H1 (cell line): ENCODE measurements at regions not wholly inside any gene's neighbourhood (a gene's known extent, or its start where the extent isn't known, plus 50 kb on each side); places are given as distances from the start of the nearest gene placed in this dataset.

ENCODE experiments used
- CTCF ChIA-PET: fragments of 300-600 bp; sonication (Branson Sonifier 250); formaldehyde crosslinking; loops from one replicate; lab custom pipeline; 2021; ENCODE audit not compliant: partially characterized antibody; lab: Charles Lee
- POLR2A ChIA-PET: fragments of 300-600 bp; sonication (Branson Sonifier 250); formaldehyde crosslinking; loops from one replicate; lab custom pipeline; 2021; ENCODE audit warnings: inconsistent platforms; ENCODE audit not compliant: partially characterized antibody; lab: Charles Lee
- DNase-seq, 2 experiments: peaks; one replicate each; pipeline versions ENCODE4 v3.0.0 to v3.0.0-alpha.2; 2010 to 2022; ENCODE audit warnings: low spot score in 2 of 2, low read depth in 1 of 2, mixed read lengths in 1 of 2
- FAIRE-seq: peaks from 2 replicates; lab custom pipeline; 2011; peaks lifted over from hg19 to GRCh38; lab: Jason Lieb, UNC
- H2AFZ ChIP-seq: 2 replicates; pipeline ENCODE4 v1.8.1; 2012; ENCODE audit warnings: low read length, inconsistent platforms
- H2AK5ac ChIP-seq: 2 replicates; pipeline ENCODE4 v1.6.1; 2013; ENCODE audit warnings: low read depth, low read length
- H2BK120ac ChIP-seq: replicated peaks from 2 replicates; pipeline ENCODE3; 2013; ENCODE audit warnings: low read depth, low read length, inconsistent platforms
- H2BK12ac ChIP-seq: 2 replicates; pipeline ENCODE4 v1.6.1; 2013; ENCODE audit warnings: low read depth, low read length
- H2BK15ac ChIP-seq: 2 replicates; pipeline ENCODE4 v1.6.1; 2013; ENCODE audit warnings: low read length
- H2BK20ac ChIP-seq: 2 replicates; pipeline ENCODE4 v1.6.1; 2013; ENCODE audit warnings: low read length
- H2BK5ac ChIP-seq: 2 replicates; pipeline ENCODE4 v1.6.1; 2013; ENCODE audit warnings: low read depth, low read length
- H3K14ac ChIP-seq: 2 replicates; pipeline ENCODE4 v1.6.1; 2013; ENCODE audit warnings: inconsistent platforms; ENCODE audit not compliant: insufficient read length
- H3K18ac ChIP-seq: 2 replicates; pipeline ENCODE4 v1.6.1; 2013; ENCODE audit warnings: low read length; ENCODE audit errors: extremely low read depth
- H3K23ac ChIP-seq: 2 replicates; pipeline ENCODE4 v1.6.1; 2013; ENCODE audit warnings: inconsistent platforms; ENCODE audit not compliant: insufficient read length
- H3K23me2 ChIP-seq: 2 replicates; pipeline ENCODE4 v1.6.1; 2013; ENCODE audit warnings: low read depth, low read length
- H3K27ac ChIP-seq: 2 replicates; pipeline ENCODE4 v1.6.1; 2011; ENCODE audit warnings: low read depth, low read length, inconsistent platforms
- H3K27me3 ChIP-seq, 4 experiments: replicated peaks in 1 of 4; 1 replicate in 1 of 4; 2 replicates in 3 of 4; pipeline versions ENCODE4 v1.6.1 to v1.8.1; 2011 to 2013; ENCODE audit warnings: low read length in 3 of 4, mild to moderate bottlenecking in 3 of 4, inconsistent platforms in 2 of 4, mixed read lengths in 2 of 4, moderate library complexity in 1 of 4; ENCODE audit not compliant: control insufficient read depth in 3 of 4, insufficient read depth in 3 of 4; ENCODE audit errors: extremely low read depth in 1 of 4
- H3K36me3 ChIP-seq, 4 experiments: 2 replicates each; pipeline versions ENCODE4 v1.6.1 to v1.8.1; 2011 to 2013; ENCODE audit warnings: mild to moderate bottlenecking in 4 of 4, low read length in 3 of 4, moderate library complexity in 2 of 4, control low read depth in 1 of 4, inconsistent platforms in 1 of 4; ENCODE audit not compliant: insufficient read depth in 4 of 4, control insufficient read depth in 2 of 4
- H3K4ac ChIP-seq: replicated peaks from 2 replicates; pipeline ENCODE3; 2013; ENCODE audit warnings: low read length, low read depth, mixed read lengths, inconsistent platforms; ENCODE audit not compliant: insufficient read length
- H3K4me1 ChIP-seq, 4 experiments: replicated peaks in 1 of 4; 1 replicate in 1 of 4; 2 replicates in 3 of 4; pipeline versions ENCODE4 v1.6.1 to v1.8.1; 2011 to 2013; ENCODE audit warnings: low read length in 3 of 4, inconsistent platforms in 2 of 4, mixed read lengths in 1 of 4; ENCODE audit not compliant: insufficient read depth in 4 of 4, control insufficient read depth in 3 of 4
- H3K4me2 ChIP-seq, 2 experiments: 2 replicates each; pipeline versions ENCODE4 v1.6.1 to v1.8.1; 2011 to 2013; ENCODE audit warnings: low read depth in 2 of 2, low read length in 2 of 2, control low read depth in 1 of 2, inconsistent platforms in 1 of 2, mild to moderate bottlenecking in 1 of 2; ENCODE audit not compliant: insufficient read depth in 1 of 2
- H3K4me3 ChIP-seq, 4 experiments: fragments of 200-600, 300-600 bp in 1 of 4; sonication (generic), shearing (Covaris generic), sonication (Bioruptor Twin) in 1 of 4; 2 replicates each; pipeline versions ENCODE4 v1.5.1 to v1.8.1; 2011 to 2016; ENCODE audit warnings: low read length in 4 of 4, low read depth in 3 of 4, control low read depth in 2 of 4, inconsistent platforms in 2 of 4, mild to moderate bottlenecking in 2 of 4, mixed read lengths in 1 of 4, moderate library complexity in 1 of 4; ENCODE audit not compliant: insufficient read depth in 2 of 4; ENCODE audit errors: extremely low read depth in 1 of 4
- H3K56ac ChIP-seq: replicated peaks from 2 replicates; pipeline ENCODE3; 2013; ENCODE audit warnings: low read depth, mild to moderate bottlenecking, mixed read lengths, low read length, inconsistent platforms; ENCODE audit not compliant: insufficient read length
- H3K79me1 ChIP-seq: 2 replicates; pipeline ENCODE4 v1.6.1; 2013; ENCODE audit warnings: low read depth, low read length, control low read depth
- H3K79me2 ChIP-seq, 2 experiments: 2 replicates each; pipeline versions ENCODE4 v1.6.1 to v1.8.1; 2012 to 2013; ENCODE audit warnings: low read length in 2 of 2, mild to moderate bottlenecking in 2 of 2, inconsistent platforms in 1 of 2; ENCODE audit not compliant: insufficient read depth in 2 of 2, control insufficient read depth in 1 of 2
- H3K9ac ChIP-seq, 4 experiments: replicated peaks in 1 of 4; 1 replicate in 1 of 4; 2 replicates in 3 of 4; pipeline versions ENCODE4 v1.6.1 to v1.8.1; 2011 to 2013; ENCODE audit warnings: low read depth in 3 of 4, low read length in 3 of 4, control low read depth in 2 of 4, mild to moderate bottlenecking in 2 of 4, moderate library complexity in 2 of 4, inconsistent platforms in 1 of 4; ENCODE audit errors: extremely low read depth in 1 of 4
- H3K9me3 ChIP-seq, 2 experiments: 2 replicates each; pipeline versions ENCODE4 v1.6.1 to v1.8.1; 2012 to 2013; ENCODE audit warnings: mild to moderate bottlenecking in 2 of 2, moderate library complexity in 2 of 2, control low read depth in 1 of 2, inconsistent platforms in 1 of 2, low read depth in 1 of 2, low read length in 1 of 2, mixed read lengths in 1 of 2; ENCODE audit not compliant: insufficient read depth in 2 of 2
- H4K20me1 ChIP-seq, 2 experiments: replicated peaks in 1 of 2; 2 replicates each; pipeline versions ENCODE3 to v1.8.1; 2011 to 2013; ENCODE audit warnings: inconsistent platforms in 2 of 2, low read length in 2 of 2, mild to moderate bottlenecking in 1 of 2; ENCODE audit not compliant: insufficient read depth in 2 of 2, control insufficient read depth in 1 of 2
- H4K5ac ChIP-seq: 2 replicates; pipeline ENCODE4 v1.6.1; 2013; ENCODE audit warnings: low read length, low read depth, mixed read lengths, inconsistent platforms; ENCODE audit not compliant: insufficient read length
- H4K8ac ChIP-seq: 2 replicates; pipeline ENCODE4 v1.8.0; 2013; ENCODE audit warnings: mild to moderate bottlenecking, moderate library complexity, low read length, inconsistent platforms; ENCODE audit not compliant: insufficient read depth; ENCODE audit errors: extremely low read depth
- H4K91ac ChIP-seq: replicated peaks from 2 replicates; pipeline ENCODE3; 2013; ENCODE audit warnings: low read length, mixed read lengths, inconsistent platforms; ENCODE audit not compliant: insufficient read length
- BCL11A ChIP-seq, 2 experiments: IDR thresholded peaks; one replicate each; pipeline ENCODE4 v1.6.1; 2011; ENCODE audit warnings: low read depth in 2 of 2, low read length in 2 of 2, mild to moderate bottlenecking in 2 of 2
- RXRA ChIP-seq: IDR thresholded peaks from 2 replicates; pipeline ENCODE4 v1.6.1; 2011; ENCODE audit warnings: low read depth, mild to moderate bottlenecking, low read length, moderate library complexity; ENCODE audit not compliant: insufficient read depth
- SIN3A ChIP-seq, 2 experiments: IDR thresholded peaks in 1 of 2; conservative IDR thresholded peaks in 1 of 2; 2 replicates each; pipeline ENCODE4 v1.6.1; 2011 to 2012; ENCODE audit warnings: low read length in 2 of 2, improper control_type of control experiment in 1 of 2, low read depth in 1 of 2, mild to moderate bottlenecking in 1 of 2
- SP2 ChIP-seq: IDR thresholded peaks from 2 replicates; pipeline ENCODE4 v1.6.1; 2012; ENCODE audit warnings: mild to moderate bottlenecking, low read length, inconsistent platforms
- SP4 ChIP-seq: IDR thresholded peaks from 2 replicates; pipeline ENCODE4 v1.6.1; 2012; ENCODE audit warnings: low read length, inconsistent platforms
- TAF1 ChIP-seq: IDR thresholded peaks from 2 replicates; pipeline ENCODE4 v1.6.1; 2011; ENCODE audit warnings: mild to moderate bottlenecking, low read depth, low read length
- WGBS, 2 experiments: shearing (Covaris generic) in 1 of 2; methylation state at CpG; one replicate each; pipeline versions ENCODE4 v1.1.6 to v1.1.7; 2013 to 2015; ENCODE audit warnings: low lambda C conversion rate in 2 of 2, mixed read lengths in 2 of 2, inconsistent platforms in 1 of 2, low coverage in 1 of 2, missing lambda C conversion rate in 1 of 2; ENCODE audit not compliant: insufficient replicate concordance in 2 of 2, insufficient coverage in 1 of 2, insufficient read length in 1 of 2; ENCODE audit errors: extremely low coverage in 1 of 2, missing lambda C conversion rate in 1 of 2; 5-methylcytosine and 5-hydroxymethylcytosine counted together

GRCh38 chr20:62568045-62568389 is 74.3 kb upstream of the SLCO4A1 start:
- Histone ChIP-seq H3K4me1 (peaks cover 0 to 6% (median 0%) of the 10 kb centered on the region in 4 experiments; a peak in 1 of 7 replicates), H2BK15ac (no peak overlapping the region), H3K4me2 (no peak overlapping the region), H3K23me2 (no peaks in the 10 kb centered on the region), H2AFZ (no peak overlapping the region), H3K79me2 (no peaks in the 10 kb centered on the region), H3K27me3 (no peaks in the 10 kb centered on the region), H4K20me1 (peaks cover 0 to 2% of the 10 kb centered on the region in 2 experiments), H3K36me3 (no peaks in the 10 kb centered on the region), H3K79me1 (no peaks in the 10 kb centered on the region; the same call in 1 of the 2 replicates), H4K8ac (no peak overlapping the region), H2BK12ac (no peak overlapping the region), H2BK20ac (no peak overlapping the region), H3K14ac (no peak overlapping the region), H3K4ac (no peak overlapping the region), H3K9ac (no peak overlapping the region), H3K27ac (no peak overlapping the region), H3K9me3 (peaks cover 3 to 5% of the 10 kb centered on the region in 2 experiments; a peak in 1 of 4 replicates), H4K5ac (no peak overlapping the region), H3K56ac (no peak overlapping the region), H2BK120ac (no peak overlapping the region), H4K91ac (no peak overlapping the region), H3K18ac (no peak overlapping the region), H2BK5ac (no peak overlapping the region), H3K4me3 (no peak overlapping the region), H3K23ac (no peak overlapping the region), H2AK5ac (no peak overlapping the region)
- FAIRE-seq: no peak
- CTCF ChIA-PET: interaction anchor here (0.8 to 2.2 kb wide), 4 partner anchors 10 to 62 kb away, joined by 3 to 9 read pairs (median 4); no protein-coding TSS in a partner anchor
- POLR2A ChIA-PET: no interaction called here
- DNase-seq: no peak
- WGBS, 2 experiments: 94% methylated on average over 8 of the region's 8 CpGs; no CpG with 5 or more reads in 1 of the 2 experiments
- TF ChIP-seq TAF1: no peak
- no peak for TF ChIP-seq RXRA
- no peak for TF ChIP-seq BCL11A (IDR thresholded peaks at IDR 0.05; ENCODE audit: low read depth in 2 of 2, low read length in 2 of 2)
- TF ChIP-seq SP2: no peak
- TF ChIP-seq SIN3A (conservative IDR thresholded peaks at IDR 0.05 in 1 of 2, IDR thresholded peaks at IDR 0.05 in 1 of 2; ENCODE audit: low read depth in 1 of 2, low read length in 2 of 2): no peak
- no peak for TF ChIP-seq SP4
